ENCODE measurements at regions not wholly inside any gene's neighbourhood (a gene's known extent, or its start where the extent isn't known, plus 50 kb on each side); places are given as distances from the start of the nearest gene placed in this dataset.

GRCh38 chr10:105868935-105869334 is 1227.8 kb downstream of the SORCS3 start:
- DNase-seq (ENCODE audit: low read depth, low spot score) (no peak), ATAC-seq (no peak)
- no peaks in the 10 kb centered on the region for H3K27me3 ChIP-seq (ENCODE audit: control insufficient read depth, insufficient read depth, low read length)
- no peak overlapping the region for H3K4me3 ChIP-seq (ENCODE audit: low read depth in 2 of 2, low read length in 2 of 2)
- ChIA-PET CTCF (no interaction called here), POLR2A (interaction anchor here (0.7 kb wide), 1 partner anchor 1250 kb away, joined by 5 read pairs; no protein-coding TSS in a partner anchor)
- H3K27ac ChIP-seq (ENCODE audit: low read length): no peak overlapping the region
- H3K4me1 ChIP-seq (ENCODE audit: control insufficient read depth, insufficient read depth, low read length): no peaks in the 10 kb centered on the region
- no peaks in the 10 kb centered on the region for H3K36me3 ChIP-seq (ENCODE audit: control insufficient read depth, insufficient read depth, low read length)
- BruUV-seq (replicated peaks): no TSS peak
- no peaks in the 10 kb centered on the region; the same call in 1 of the 2 replicates for H3K9me3 ChIP-seq (ENCODE audit: control insufficient read depth, insufficient read depth, low read depth, low read length)
- TF ChIP-seq TCF7L2 (IDR thresholded peaks at IDR 0.05; ENCODE audit: low read depth, low read length): no peak
- TF ChIP-seq POLR2AphosphoS5 (IDR thresholded peaks at IDR 0.05; ENCODE audit: low read depth, low read length): no peak
- no peak for TF ChIP-seq SIN3A (IDR thresholded peaks at IDR 0.05; ENCODE audit: borderline replicate concordance, insufficient read depth, low read depth, low read length)
- no peak for TF ChIP-seq REST (IDR thresholded peaks at IDR 0.05; ENCODE audit: insufficient read depth in 1 of 2, low read depth in 2 of 2, low read length in 1 of 2)
- no peak for TF ChIP-seq CTCF (IDR thresholded peaks at IDR 0.05)
- intact Hi-C loops (cut with micrococcal nuclease; ENCODE audit: unreplicated experiment) (no loop called here), in situ Hi-C loops (cut with HindIII; ENCODE audit: low pct_unique_long_range_greater_than_20kb, low sequenced_read_pairs) (no loop called here)

- Histone ChIP-seq H3K4me3 (ENCODE audit: low read depth in 2 of 2, low read length in 2 of 2) (no peak overlapping the region), H3K4me1 (ENCODE audit: control insufficient read depth, insufficient read depth, low read length) (no peaks in the 10 kb centered on the region), H3K36me3 (ENCODE audit: control insufficient read depth, insufficient read depth, low read length) (no peaks in the 10 kb centered on the region), H3K27ac (ENCODE audit: low read length) (no peak overlapping the region), H3K9me3 (ENCODE audit: control insufficient read depth, insufficient read depth, low read depth, low read length) (no peaks in the 10 kb centered on the region), H3K27me3 (ENCODE audit: control insufficient read depth, insufficient read depth, low read length) (no peaks in the 10 kb centered on the region)
- no peak for DNase-seq (ENCODE audit: low read depth, low spot score)
- in situ Hi-C loops (cut with HindIII; ENCODE audit: low pct_unique_long_range_greater_than_20kb, low sequenced_read_pairs): no loop called here
- TF ChIP-seq POLR2AphosphoS5 (IDR thresholded peaks at IDR 0.05; ENCODE audit: low read depth, low read length) (no peak), TCF7L2 (IDR thresholded peaks at IDR 0.05; ENCODE audit: low read depth, low read length) (no peak), REST (IDR thresholded peaks at IDR 0.05; ENCODE audit: insufficient read depth in 1 of 2, low read depth in 2 of 2, low read length in 1 of 2) (no peak), SIN3A (IDR thresholded peaks at IDR 0.05; ENCODE audit: borderline replicate concordance, insufficient read depth, low read depth, low read length) (no peak), CTCF (IDR thresholded peaks at IDR 0.05) (no peak)
- ATAC-seq: no peak
- intact Hi-C loops (cut with micrococcal nuclease; ENCODE audit: unreplicated experiment): no loop called here
- no TSS peak for BruUV-seq (replicated peaks)
- CTCF ChIA-PET: no interaction called here
- POLR2A ChIA-PET: no interaction called here
These were observed 1223.8 kb downstream of the SORCS3 start for GRCh38 chr10:105864854-105865253.

Measured in Panc1 (cell line).